MM.1S (cell line): ENCODE measurements at regions not wholly inside any gene's neighbourhood (a gene's known extent, or its start where the extent isn't known, plus 50 kb on each side); places are given as distances from the start of the nearest gene placed in this dataset.

Source experiments
- DNase-seq: peaks from one replicate; pipeline ENCODE4 v3.0.0-alpha.2; 2015
- H2AFZ ChIP-seq: fragments of 300-600 bp; sonication (generic); 2 replicates; pipeline ENCODE4 v1.6.0; 2016; ENCODE audit warnings: antibody characterized with exemption, low read length
- H3F3A ChIP-seq: fragments of 300-600 bp; sonication (generic); 2 replicates; pipeline ENCODE4 v1.6.1; 2016; ENCODE audit warnings: mild to moderate bottlenecking, antibody characterized with exemption, low read length, moderate library complexity, mixed read lengths; ENCODE audit not compliant: insufficient read depth
- H3K27ac ChIP-seq: fragments of 300-600 bp; sonication (generic); 2 replicates; pipeline ENCODE4 v1.5.1; 2016; ENCODE audit warnings: mild to moderate bottlenecking, low read length
- H3K27me3 ChIP-seq: fragments of 300-600 bp; sonication (generic); replicated peaks from 2 replicates; pipeline ENCODE4 v1.6.0; 2016; ENCODE audit warnings: low read length; ENCODE audit not compliant: insufficient read depth
- H3K36me3 ChIP-seq: fragments of 300-600 bp; sonication (generic); replicated peaks from 2 replicates; pipeline ENCODE4 v1.6.1; 2016; ENCODE audit warnings: mild to moderate bottlenecking, low read length, mixed read lengths; ENCODE audit not compliant: insufficient read depth
- H3K4me1 ChIP-seq: fragments of 300-600 bp; sonication (generic); 2 replicates; pipeline ENCODE4 v1.6.1; 2016; ENCODE audit warnings: low read length, mixed read lengths
- H3K4me2 ChIP-seq: fragments of 300-600 bp; sonication (generic); 2 replicates; pipeline ENCODE4 v1.6.0; 2016; ENCODE audit warnings: low read depth, low read length
- H3K4me3 ChIP-seq: fragments of 300-600 bp; sonication (generic); 2 replicates; pipeline ENCODE4 v1.5.1; 2016; ENCODE audit warnings: low read length, mixed read lengths
- H3K79me2 ChIP-seq: fragments of 300-600 bp; sonication (generic); 2 replicates; pipeline ENCODE4 v1.6.1; 2016; ENCODE audit warnings: mixed run types, low read length, mixed read lengths
- H3K9ac ChIP-seq: fragments of 300-600 bp; sonication (generic); 2 replicates; pipeline ENCODE4 v1.6.1; 2016; ENCODE audit warnings: low read length, mixed read lengths
- H3K9me2 ChIP-seq: fragments of 300-600 bp; sonication (generic); replicated peaks from 2 replicates; pipeline ENCODE4 v1.6.1; 2016; ENCODE audit warnings: mild to moderate bottlenecking, low read length, mixed read lengths; ENCODE audit not compliant: insufficient read depth
- H3K9me3 ChIP-seq: fragments of 300-600 bp; sonication (generic); replicated peaks from 2 replicates; pipeline ENCODE4 v1.6.1; 2016; ENCODE audit warnings: mild to moderate bottlenecking, low read length, mixed read lengths; ENCODE audit not compliant: insufficient read depth
- H4K20me1 ChIP-seq: fragments of 300-600 bp; sonication (generic); 2 replicates; pipeline ENCODE4 v1.6.1; 2016; ENCODE audit warnings: mild to moderate bottlenecking, low read length, moderate library complexity, mixed read lengths; ENCODE audit not compliant: insufficient read depth
- EZH2 ChIP-seq: fragments of 300-600 bp; sonication (generic); optimal IDR thresholded peaks from 2 replicates; pipeline ENCODE3; 2017; ENCODE audit warnings: low read depth, mild to moderate bottlenecking, antibody characterized with exemption, low read length, mixed read lengths
- EZH2phosphoT487 ChIP-seq: fragments of 300-600 bp; sonication (generic); IDR thresholded peaks from 2 replicates; pipeline ENCODE4 v1.6.1; 2018; ENCODE audit warnings: antibody characterized with exemption, low read length
- TF ChIP-seq, protein P1 (sequence below): fragments of 300-600 bp; sonication (generic); IDR thresholded peaks from 2 replicates; pipeline ENCODE4 v1.5.1; 2016; ENCODE audit warnings: antibody characterized with exemption, low read length, mixed read lengths

DNA sequence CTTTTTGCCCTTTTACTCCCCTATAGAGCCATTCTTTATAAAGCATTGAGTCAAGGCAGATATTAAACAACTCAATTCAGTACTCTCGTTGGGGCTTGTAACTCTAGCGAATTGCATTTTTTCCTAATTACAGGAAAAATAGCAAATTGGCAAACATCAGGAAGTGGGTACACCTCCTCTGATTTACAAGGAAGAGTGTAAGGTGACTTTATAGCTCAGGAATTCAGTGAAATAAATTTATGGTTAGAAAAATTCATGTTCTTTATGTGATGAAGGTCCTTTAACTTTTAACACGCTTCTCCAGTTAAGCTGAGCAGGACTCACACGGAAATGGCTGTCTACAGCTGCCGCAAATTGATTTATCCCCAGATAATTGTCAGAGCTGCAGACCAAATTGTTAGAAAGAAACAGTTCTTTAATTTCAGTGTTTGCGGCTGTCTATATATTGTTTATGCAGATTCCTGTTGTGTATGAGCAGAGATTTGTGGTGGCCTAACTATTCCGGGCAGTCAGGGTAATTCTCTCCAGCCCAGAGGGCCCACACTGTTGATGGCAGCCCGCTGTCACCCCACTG, 151.1 kb upstream of the MKI67 start:
- Histone ChIP-seq H3K9ac (no peak overlapping the region), H3K79me2 (no peaks in the 10 kb centered on the region), H3K4me2 (no peak overlapping the region), H3K4me3 (no peak overlapping the region), H3K36me3 (no peaks in the 10 kb centered on the region), H4K20me1 (no peaks in the 10 kb centered on the region), H3K9me3 (no peaks in the 10 kb centered on the region), H3K27ac (no peak overlapping the region), H3F3A (no peaks in the 10 kb centered on the region), H3K4me1 (peaks cover 19% of the 10 kb centered on the region), H3K9me2 (no peaks in the 10 kb centered on the region), H2AFZ (no peak overlapping the region), H3K27me3 (no peaks in the 10 kb centered on the region)
- TF ChIP-seq, protein P1, sequence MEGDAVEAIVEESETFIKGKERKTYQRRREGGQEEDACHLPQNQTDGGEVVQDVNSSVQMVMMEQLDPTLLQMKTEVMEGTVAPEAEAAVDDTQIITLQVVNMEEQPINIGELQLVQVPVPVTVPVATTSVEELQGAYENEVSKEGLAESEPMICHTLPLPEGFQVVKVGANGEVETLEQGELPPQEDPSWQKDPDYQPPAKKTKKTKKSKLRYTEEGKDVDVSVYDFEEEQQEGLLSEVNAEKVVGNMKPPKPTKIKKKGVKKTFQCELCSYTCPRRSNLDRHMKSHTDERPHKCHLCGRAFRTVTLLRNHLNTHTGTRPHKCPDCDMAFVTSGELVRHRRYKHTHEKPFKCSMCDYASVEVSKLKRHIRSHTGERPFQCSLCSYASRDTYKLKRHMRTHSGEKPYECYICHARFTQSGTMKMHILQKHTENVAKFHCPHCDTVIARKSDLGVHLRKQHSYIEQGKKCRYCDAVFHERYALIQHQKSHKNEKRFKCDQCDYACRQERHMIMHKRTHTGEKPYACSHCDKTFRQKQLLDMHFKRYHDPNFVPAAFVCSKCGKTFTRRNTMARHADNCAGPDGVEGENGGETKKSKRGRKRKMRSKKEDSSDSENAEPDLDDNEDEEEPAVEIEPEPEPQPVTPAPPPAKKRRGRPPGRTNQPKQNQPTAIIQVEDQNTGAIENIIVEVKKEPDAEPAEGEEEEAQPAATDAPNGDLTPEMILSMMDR, result no peak
- no peak for TF ChIP-seq EZH2
- TF ChIP-seq EZH2phosphoT487, result no peak
- no peak for DNase-seq

DNA sequence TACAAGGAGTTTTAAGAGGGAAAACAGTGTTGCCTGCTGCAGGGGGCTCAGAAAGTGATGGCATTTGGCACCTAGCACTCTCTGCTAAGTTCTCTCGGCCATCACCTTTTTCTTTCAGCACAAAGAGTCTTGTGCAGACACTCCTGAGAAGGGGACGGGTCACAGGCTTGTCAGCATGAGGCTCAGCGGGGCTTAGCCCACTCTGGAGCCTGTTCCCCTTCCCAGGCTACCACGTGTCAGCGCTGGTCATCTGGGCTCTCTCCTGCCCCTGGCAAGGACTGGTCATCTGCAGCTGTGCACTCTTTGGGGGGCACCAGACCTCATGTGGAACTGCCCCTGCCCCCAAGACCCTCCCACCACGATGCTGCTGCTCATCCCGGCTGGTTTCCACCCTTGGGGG, 152.1 kb upstream of the MKI67 start:
- Histone ChIP-seq H3K9me2 (no peaks in the 10 kb centered on the region), H3K27ac (no peak overlapping the region), H4K20me1 (no peaks in the 10 kb centered on the region), H3K9ac (no peak overlapping the region), H3K27me3 (no peaks in the 10 kb centered on the region), H3K4me3 (no peak overlapping the region), H3K4me2 (no peak overlapping the region), H3K79me2 (no peaks in the 10 kb centered on the region), H3K36me3 (no peaks in the 10 kb centered on the region), H2AFZ (no peak overlapping the region), H3K4me1 (peaks cover 16% of the 10 kb centered on the region), H3K9me3 (no peaks in the 10 kb centered on the region), H3F3A (no peaks in the 10 kb centered on the region)
- DNase-seq, result no peak
- no peak for TF ChIP-seq EZH2
- TF ChIP-seq, protein P1, result no peak
- TF ChIP-seq EZH2phosphoT487, result no peak

DNA sequence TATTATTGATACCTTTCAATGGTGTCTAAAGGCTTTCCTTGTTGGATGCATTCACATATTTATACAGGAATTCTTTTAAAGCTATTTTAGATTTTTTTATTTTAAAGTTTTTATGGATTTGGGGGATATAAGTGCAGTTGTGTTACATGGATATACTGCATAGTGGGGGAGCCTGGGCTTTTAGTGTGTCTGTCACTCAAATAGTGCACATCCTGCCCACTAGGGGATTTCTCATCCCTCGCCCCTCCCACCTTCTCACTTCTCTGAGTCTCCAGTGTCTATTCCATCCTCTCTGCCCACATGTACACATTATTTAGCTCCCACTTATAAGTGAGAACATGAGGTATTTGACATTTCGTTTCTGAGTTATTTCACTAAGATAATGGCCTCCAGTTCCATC, 154.0 kb upstream of the MKI67 start:
- H3K4me3 ChIP-seq, result no peak overlapping the region
- no peaks in the 10 kb centered on the region for H3K79me2 ChIP-seq
- H3F3A ChIP-seq, result no peaks in the 10 kb centered on the region
- no peak overlapping the region for H2AFZ ChIP-seq
- no peaks in the 10 kb centered on the region for H3K4me1 ChIP-seq
- TF ChIP-seq, protein P1, result no peak
- TF ChIP-seq EZH2phosphoT487 (no peak), EZH2 (no peak)
- no peaks in the 10 kb centered on the region for H3K9me3 ChIP-seq
- H3K27ac ChIP-seq, result no peak overlapping the region
- no peaks in the 10 kb centered on the region for H3K36me3 ChIP-seq
- H3K4me2 ChIP-seq, result no peak overlapping the region
- 0 out of 2 replicates have a peak, but pooled peaks cover 3% of the 10 kb centered on the region for H3K27me3 ChIP-seq
- DNase-seq, result no peak
- H3K9ac ChIP-seq, result no peak overlapping the region
- H4K20me1 ChIP-seq, result no peaks in the 10 kb centered on the region
- no peaks in the 10 kb centered on the region for H3K9me2 ChIP-seq
